Astrocyte (in vitro differentiated cells and primary cell): ENCODE measurements at regions not wholly inside any gene's neighbourhood (a gene's known extent, or its start where the extent isn't known, plus 50 kb on each side); places are given as distances from the start of the nearest gene placed in this dataset.

Experiments
- DNase-seq: peaks from one replicate; pipeline ENCODE4 v3.0.0-alpha.2; 2010; ENCODE audit warnings: low read depth
- FAIRE-seq: peaks from 2 replicates; lab custom pipeline; 2011; peaks lifted over from hg19 to GRCh38; lab: Jason Lieb, UNC
- H2AFZ ChIP-seq: 2 replicates; pipeline ENCODE4 v1.6.0; 2012; ENCODE audit warnings: low read depth, low read length, inconsistent platforms
- H3K27ac ChIP-seq: 2 replicates; pipeline ENCODE4 v1.5.1; 2011; ENCODE audit warnings: low read depth, low read length, inconsistent platforms
- H3K27me3 ChIP-seq: 2 replicates; pipeline ENCODE4 v1.6.0; 2011; ENCODE audit warnings: low read length, inconsistent platforms; ENCODE audit not compliant: insufficient read depth
- H3K36me3 ChIP-seq: 2 replicates; pipeline ENCODE4 v1.5.1; 2011; ENCODE audit warnings: low read length, inconsistent platforms; ENCODE audit not compliant: insufficient read depth
- H3K4me1 ChIP-seq: 2 replicates; pipeline ENCODE4 v1.5.1; 2011; ENCODE audit warnings: low read length, inconsistent platforms; ENCODE audit not compliant: insufficient read depth
- H3K4me2 ChIP-seq: 2 replicates; pipeline ENCODE4 v1.6.0; 2012; ENCODE audit warnings: low read length, inconsistent platforms
- H3K4me3 ChIP-seq: 2 replicates; pipeline ENCODE4 v1.5.1; 2011; ENCODE audit warnings: low read depth, mild to moderate bottlenecking, low read length, inconsistent platforms; ENCODE audit not compliant: insufficient read depth
- H3K79me2 ChIP-seq: 2 replicates; pipeline ENCODE4 v1.6.0; 2012; ENCODE audit warnings: mild to moderate bottlenecking, low read length, inconsistent platforms; ENCODE audit not compliant: insufficient read depth
- H3K9ac ChIP-seq: 2 replicates; pipeline ENCODE4 v1.6.0; 2012; ENCODE audit warnings: mild to moderate bottlenecking, low read length, inconsistent platforms
- H3K9me3 ChIP-seq: 2 replicates; pipeline ENCODE4 v1.5.1; 2012; ENCODE audit warnings: low read depth, mild to moderate bottlenecking, low read length, inconsistent platforms; ENCODE audit not compliant: insufficient read depth
- H4K20me1 ChIP-seq: 2 replicates; pipeline ENCODE4 v1.6.0; 2012; ENCODE audit warnings: low read length, inconsistent platforms; ENCODE audit not compliant: insufficient read depth
- H3K27ac Mint-ChIP-seq: one replicate; pipeline ENCODE4 v1.8.0; 2021; ENCODE audit warnings: mild to moderate bottlenecking, mixed read lengths; ENCODE audit not compliant: unreplicated experiment
- H3K27me3 Mint-ChIP-seq: one replicate; pipeline ENCODE4 v1.8.0; 2021; ENCODE audit warnings: low read depth, mixed read lengths; ENCODE audit not compliant: unreplicated experiment
- H3K36me3 Mint-ChIP-seq: one replicate; pipeline ENCODE4 v1.8.0; 2021; ENCODE audit warnings: low read depth, mixed read lengths; ENCODE audit not compliant: unreplicated experiment
- H3K4me1 Mint-ChIP-seq: one replicate; pipeline ENCODE4 v1.8.0; 2021; ENCODE audit warnings: low read depth, mixed read lengths; ENCODE audit not compliant: unreplicated experiment
- H3K4me3 Mint-ChIP-seq: one replicate; pipeline ENCODE4 v1.8.0; 2021; ENCODE audit warnings: mild to moderate bottlenecking, moderate library complexity, mixed read lengths; ENCODE audit not compliant: unreplicated experiment
- H3K9me3 Mint-ChIP-seq: one replicate; pipeline ENCODE4 v1.8.0; 2021; ENCODE audit warnings: mild to moderate bottlenecking, mixed read lengths; ENCODE audit not compliant: unreplicated experiment
- CTCF ChIP-seq: IDR thresholded peaks from 2 replicates; pipeline ENCODE4 v1.5.1; 2011; ENCODE audit warnings: low read depth, mild to moderate bottlenecking, inconsistent platforms, low read length, moderate library complexity; ENCODE audit not compliant: insufficient read depth
- EZH2 ChIP-seq: IDR thresholded peaks from 2 replicates; pipeline ENCODE4 v1.6.1; 2012; ENCODE audit warnings: mild to moderate bottlenecking, low read length, inconsistent platforms; ENCODE audit not compliant: insufficient read depth

DNA sequence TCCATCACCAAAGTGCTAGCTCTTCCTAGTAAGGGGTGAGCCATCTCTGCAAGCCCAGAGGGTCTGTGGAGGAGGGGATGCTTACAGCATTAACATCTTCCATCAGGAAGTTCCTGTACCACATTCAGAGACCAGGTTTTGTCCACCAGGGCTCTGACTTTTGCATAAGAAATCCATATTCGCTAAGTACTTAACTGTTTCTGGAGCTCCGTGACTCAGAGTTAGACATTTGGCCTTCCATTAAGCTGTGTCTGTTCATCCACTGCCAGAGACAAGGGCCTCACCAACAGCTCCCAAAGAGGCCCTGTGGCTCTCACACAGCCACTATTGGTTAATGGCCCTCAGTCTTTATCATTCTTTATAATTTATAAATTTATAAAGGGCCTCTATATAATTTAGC, 144.6 kb downstream of the ADAMTS15 start:
- Histone ChIP-seq H3K4me3 (no peak overlapping the region), H3K4me2 (no peak overlapping the region), H3K9ac (no peak overlapping the region), H3K9me3 (no peaks in the 10 kb centered on the region), H3K27ac (no peak overlapping the region), H3K27me3 (no peaks in the 10 kb centered on the region), H3K79me2 (no peaks in the 10 kb centered on the region), H4K20me1 (no peaks in the 10 kb centered on the region), H3K4me1 (no peaks in the 10 kb centered on the region), H2AFZ (no peak overlapping the region), H3K36me3 (no peaks in the 10 kb centered on the region)
- TF ChIP-seq EZH2 = no peak
- TF ChIP-seq CTCF = no peak
- Mint-ChIP-seq H3K4me3 (no peak overlapping the region), H3K27me3 (peaks cover 2% of the 10 kb centered on the region), H3K27ac (no peak overlapping the region), H3K9me3 (no peaks in the 10 kb centered on the region), H3K36me3 (no peaks in the 10 kb centered on the region), H3K4me1 (peaks cover 5% of the 10 kb centered on the region)
- FAIRE-seq (no peak), DNase-seq (no peak)

GRCh38 chr11:130598433-130598832, 150.0 kb downstream of the ADAMTS15 start:
- no peaks in the 10 kb centered on the region for H3K79me2 ChIP-seq

More at GRCh38 chr11:130598433-130598832, 150.0 kb downstream of the ADAMTS15 start:
- TF ChIP-seq EZH2 (no peak), CTCF (no peak)
- H3K36me3 ChIP-seq = no peaks in the 10 kb centered on the region
- H3K9me3 ChIP-seq = peaks cover 11% of the 10 kb centered on the region
- Mint-ChIP-seq H3K36me3 (no peaks in the 10 kb centered on the region), H3K9me3 (no peaks in the 10 kb centered on the region), H3K4me3 (no peak overlapping the region), H3K27ac (no peak overlapping the region), H3K27me3 (peaks cover 2% of the 10 kb centered on the region), H3K4me1 (peaks cover 10% of the 10 kb centered on the region)
- H3K27me3 ChIP-seq = no peaks in the 10 kb centered on the region
- DNase-seq (no peak), FAIRE-seq (no peak)
- H3K4me2 ChIP-seq = no peak overlapping the region
- H3K9ac ChIP-seq = no peak overlapping the region
- H4K20me1 ChIP-seq = no peaks in the 10 kb centered on the region
- H3K4me3 ChIP-seq = no peak overlapping the region
- H2AFZ ChIP-seq = no peak overlapping the region
- peaks cover 6% of the 10 kb centered on the region for H3K4me1 ChIP-seq
- H3K27ac ChIP-seq = no peak overlapping the region
